ENCODE measurements at regions not wholly inside any gene's neighbourhood (a gene's known extent, or its start where the extent isn't known, plus 50 kb on each side); places are given as distances from the start of the nearest gene placed in this dataset.
A peak's percentile ranks its signal among the peaks of the same experiment; 100 is the strongest.

- no peak overlapping the region for H3K27ac ChIP-seq
- no peaks in the 10 kb centered on the region for H3K36me3 ChIP-seq
- no peaks in the 10 kb centered on the region for H3K27me3 ChIP-seq
- H3K4me1 ChIP-seq: peaks cover 0 to 11% (median 0%) of the 10 kb centered on the region in 4 donors
- no peak for DNase-seq (ENCODE audit: low spot score in 2 of 2)
- H3K9me3 ChIP-seq: no peaks in the 10 kb centered on the region
- WGBS, 2 donors: 59 to 72% methylated on average over 3 of the region's 3 CpGs
- H3K4me3 ChIP-seq: no peak overlapping the region
- no peak for TF ChIP-seq POLR2A (IDR thresholded peaks at IDR 0.05)
- no peak for TF ChIP-seq CTCF (IDR thresholded peaks at IDR 0.05)
- TF ChIP-seq EP300 (IDR thresholded peaks at IDR 0.05): no peak
Measured at GRCh38 chr7:15845868-15846267, 159.4 kb upstream of the MEOX2 start.

GRCh38 chr7:15845461-15845860 lies 159.0 kb upstream of the MEOX2 start:
- Histone ChIP-seq H3K27me3 (no peaks in the 10 kb centered on the region), H3K4me1 (peaks cover 0 to 13% (median 0%) of the 10 kb centered on the region in 4 donors), H3K9me3 (no peaks in the 10 kb centered on the region), H3K27ac (no peak overlapping the region), H3K36me3 (no peaks in the 10 kb centered on the region), H3K4me3 (no peak overlapping the region)
- TF ChIP-seq EP300 (IDR thresholded peaks at IDR 0.05): no peak
- no peak for TF ChIP-seq CTCF (IDR thresholded peaks at IDR 0.05)
- TF ChIP-seq POLR2A (IDR thresholded peaks at IDR 0.05): no peak
- DNase-seq (ENCODE audit: low spot score in 2 of 2): no peak
- WGBS, 2 donors: 75 to 84% methylated on average over 2 of the region's 2 CpGs

- peak in 1 of 2 donors; percentile 46 for TF ChIP-seq EP300 (IDR thresholded peaks at IDR 0.05)
- no peak for TF ChIP-seq POLR2A (IDR thresholded peaks at IDR 0.05)
- DNase-seq (ENCODE audit: low spot score in 2 of 2): peak; percentile 32 to 59
Measured at GRCh38 chr7:15839416-15840100, 153.1 kb upstream of the MEOX2 start.

GRCh38 chr7:15838265-15838664 lies 151.8 kb upstream of the MEOX2 start:
- H3K36me3 ChIP-seq: no peaks in the 10 kb centered on the region
- H3K27me3 ChIP-seq: no peaks in the 10 kb centered on the region
- no peak for DNase-seq (ENCODE audit: low spot score in 2 of 2)
- peak overlapping the region in 2 of 4 donors; percentile 48 to 75 for H3K27ac ChIP-seq
- no peaks in the 10 kb centered on the region for H3K9me3 ChIP-seq
- no peak overlapping the region for H3K4me3 ChIP-seq
- TF ChIP-seq EP300 (IDR thresholded peaks at IDR 0.05) (no peak), POLR2A (IDR thresholded peaks at IDR 0.05) (no peak), CTCF (IDR thresholded peaks at IDR 0.05) (no peak)
- peaks cover 0 to 41% (median 0%) of the 10 kb centered on the region in 4 donors for H3K4me1 ChIP-seq
- 72 to 77% methylated on average over 2 of the region's 2 CpGs for WGBS, 2 donors

More at GRCh38 chr7:15839416-15840100, 153.1 kb upstream of the MEOX2 start:
- H3K4me1 ChIP-seq: peaks cover 0 to 34% (median 0%) of the 10 kb centered on the region in 4 donors
- no peaks in the 10 kb centered on the region for H3K27me3 ChIP-seq
- H3K9me3 ChIP-seq: no peaks in the 10 kb centered on the region
- no peaks in the 10 kb centered on the region for H3K36me3 ChIP-seq
- peak overlapping the region; percentile 2 to 46 (median 20) for H3K4me3 ChIP-seq
- peak overlapping the region in 3 of 4 donors; percentile 45 to 87 (median 71) for H3K27ac ChIP-seq
- 11 to 15% methylated on average over 15 of the region's 15 CpGs for WGBS, 2 donors

GRCh38 chr7:15837306-15837950 lies 150.9 kb upstream of the MEOX2 start:
- Histone ChIP-seq H3K4me1 (peaks cover 0 to 46% (median 0%) of the 10 kb centered on the region in 4 donors), H3K36me3 (no peaks in the 10 kb centered on the region), H3K4me3 (no peak overlapping the region), H3K9me3 (no peaks in the 10 kb centered on the region), H3K27me3 (no peaks in the 10 kb centered on the region), H3K27ac (peak overlapping the region in 2 of 4 donors; percentile 48 to 75)
- no peak for DNase-seq (ENCODE audit: low spot score in 2 of 2)
- 47 to 59% methylated on average over 5 of the region's 5 CpGs for WGBS, 2 donors
- TF ChIP-seq EP300 (IDR thresholded peaks at IDR 0.05) (peak in 1 of 2 donors; percentile 57), CTCF (IDR thresholded peaks at IDR 0.05) (no peak), POLR2A (IDR thresholded peaks at IDR 0.05) (no peak)

Data from tibial nerve (tissue), 4 donors.